ENCODE measurements at regions not wholly inside any gene's neighbourhood (a gene's known extent, or its start where the extent isn't known, plus 50 kb on each side); places are given as distances from the start of the nearest gene placed in this dataset.
"Not testable (repeated sequence)": the region's sequence is repeated elsewhere in the genome, so short reads cannot be mapped to it uniquely, and the experiment has no call there.

- no peak for TF ChIP-seq CTCF (IDR thresholded peaks at IDR 0.05; ENCODE audit: low read depth, low read length, missing control alignments)
Observed at GRCh38 chr2:144006139-144006538, 513.8 kb downstream of the ZEB2 start.

GRCh38 chr2:144004742-144005141, 515.2 kb downstream of the ZEB2 start:
- H3K4me3 ChIP-seq (ENCODE audit: low read depth, low read length): no peak overlapping the region
- TF ChIP-seq CTCF (IDR thresholded peaks at IDR 0.05; ENCODE audit: low read depth, low read length, missing control alignments): no peak
- DNase-seq (ENCODE audit: low read depth): no peak

More at GRCh38 chr2:144006139-144006538, 513.8 kb downstream of the ZEB2 start:
- H3K4me3 ChIP-seq (ENCODE audit: low read depth, low read length): no peak overlapping the region
- no peak for DNase-seq (ENCODE audit: low read depth)

- no peak for DNase-seq (ENCODE audit: low read depth)
- no peak for TF ChIP-seq CTCF (IDR thresholded peaks at IDR 0.05; ENCODE audit: low read depth, low read length, missing control alignments)
- H3K4me3 ChIP-seq (ENCODE audit: low read depth, low read length): no peak overlapping the region
Observed at GRCh38 chr2:144003460-144004075, 516.4 kb downstream of the ZEB2 start.

GRCh38 chr2:143996974-143997373, 522.9 kb downstream of the ZEB2 start:
- no peak overlapping the region for H3K4me3 ChIP-seq (ENCODE audit: low read depth, low read length)
- no peak for TF ChIP-seq CTCF (IDR thresholded peaks at IDR 0.05; ENCODE audit: low read depth, low read length, missing control alignments)
- DNase-seq (ENCODE audit: low read depth): no peak

GRCh38 chr2:143994961-143995360, 525.0 kb downstream of the ZEB2 start:
- no peak for DNase-seq (ENCODE audit: low read depth)
- H3K4me3 ChIP-seq (ENCODE audit: low read depth, low read length): no peak overlapping the region
- no peak for TF ChIP-seq CTCF (IDR thresholded peaks at IDR 0.05; ENCODE audit: low read depth, low read length, missing control alignments)

- not testable (repeated sequence) for H3K4me3 ChIP-seq (ENCODE audit: low read depth, low read length)
Observed at GRCh38 chr2:143991596-143991995, 528.3 kb downstream of the ZEB2 start.

GRCh38 chr2:143988082-143988481, 531.8 kb downstream of the ZEB2 start:
- no peak for TF ChIP-seq CTCF (IDR thresholded peaks at IDR 0.05; ENCODE audit: low read depth, low read length, missing control alignments)
- H3K4me3 ChIP-seq (ENCODE audit: low read depth, low read length): no peak overlapping the region
- no peak for DNase-seq (ENCODE audit: low read depth)

More at GRCh38 chr2:143991596-143991995, 528.3 kb downstream of the ZEB2 start:
- not testable (repeated sequence) for DNase-seq (ENCODE audit: low read depth)

All from GM12864 (cell line).